ENCODE measurements at regions not wholly inside any gene's neighbourhood (a gene's known extent, or its start where the extent isn't known, plus 50 kb on each side); places are given as distances from the start of the nearest gene placed in this dataset.

- TF ChIP-seq NR3C1 (IDR thresholded peaks at IDR 0.05) (no peak), ZC3H11A (IDR thresholded peaks at IDR 0.05) (no peak)
These were observed 104.2 kb downstream of the SEC61B start for GRCh38 chr9:99326112-99326916.
